Colonic mucosa (tissue), 4 donors: ENCODE measurements at regions not wholly inside any gene's neighbourhood (a gene's known extent, or its start where the extent isn't known, plus 50 kb on each side); places are given as distances from the start of the nearest gene placed in this dataset.
"Not testable (repeated sequence)": the region's sequence is repeated elsewhere in the genome, so short reads cannot be mapped to it uniquely, and the experiment has no call there.

Experiments used
- DNase-seq: peaks from one replicate; pipeline ENCODE4 v3.0.0-alpha.2; 2020
- H3K27ac ChIP-seq: fragments of 200-600 bp; one replicate; pipeline ENCODE4 v1.8.0; 2021
- H3K27me3 ChIP-seq: fragments of 200-600 bp; one replicate; pipeline ENCODE4 v1.8.0; 2021
- H3K36me3 ChIP-seq: fragments of 200-600 bp; one replicate; pipeline ENCODE4 v1.8.0; 2021
- H3K4me1 ChIP-seq: fragments of 200-600 bp; one replicate; pipeline ENCODE4 v1.8.0; 2021; ENCODE audit warnings: mild to moderate bottlenecking
- H3K4me3 ChIP-seq: fragments of 200-600 bp; one replicate; pipeline ENCODE4 v1.8.0; 2021
- H3K9ac ChIP-seq, 2 donors: one replicate each; pipeline ENCODE4 v1.7.0; 2013; ENCODE audit warnings: control low read depth in 2 of 2, low read depth in 2 of 2, low read length in 2 of 2
- H3K9me3 ChIP-seq: fragments of 200-600 bp; one replicate; pipeline ENCODE4 v1.8.0; 2021
- intact Hi-C: fragments of 100-400 bp; cut with DNase I; formaldehyde crosslinking; loops from one replicate; pipeline ENCODE4 v1.14.1; 2022
- TF ChIP-seq, protein P1 (sequence below): fragments of 200-600 bp; IDR thresholded peaks from one replicate; pipeline ENCODE4 v1.8.0; 2022; ENCODE audit warnings: antibody characterized with exemption, mild to moderate bottlenecking
- donor health status: healthy.
- donor health status: DM: no; HTN: no; CAD: no.
- donor health status: DM: no; HTN: no; CAD: no.

DNA sequence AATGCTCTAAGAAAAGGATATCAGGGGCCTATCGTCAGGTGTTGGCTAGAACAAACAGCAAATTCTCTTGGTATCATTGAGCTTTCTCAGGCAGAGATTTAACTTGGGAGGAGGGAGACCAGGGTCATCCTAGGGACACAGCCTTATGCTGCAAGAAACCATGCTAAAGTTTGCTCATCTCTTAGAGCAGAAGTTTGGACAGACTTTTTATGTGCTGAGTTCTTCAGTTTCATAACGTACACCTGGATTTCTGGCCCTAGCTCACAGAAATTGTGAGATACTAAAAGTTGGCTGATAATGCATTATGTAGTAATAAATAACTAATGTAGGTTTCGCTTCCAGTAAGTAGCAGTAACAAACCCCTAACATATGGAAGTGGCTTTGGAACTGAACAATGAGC lies 1359.8 kb upstream of the CDH9 start:
- H3K9me3 ChIP-seq, result no peaks in the 10 kb centered on the region
- intact Hi-C loops, result no loop called here
- H3K27me3 ChIP-seq, result no peaks in the 10 kb centered on the region
- no peaks in the 10 kb centered on the region for H3K36me3 ChIP-seq
- no peaks in the 10 kb centered on the region for H3K4me1 ChIP-seq
- no peak for DNase-seq
- TF ChIP-seq, protein P1, sequence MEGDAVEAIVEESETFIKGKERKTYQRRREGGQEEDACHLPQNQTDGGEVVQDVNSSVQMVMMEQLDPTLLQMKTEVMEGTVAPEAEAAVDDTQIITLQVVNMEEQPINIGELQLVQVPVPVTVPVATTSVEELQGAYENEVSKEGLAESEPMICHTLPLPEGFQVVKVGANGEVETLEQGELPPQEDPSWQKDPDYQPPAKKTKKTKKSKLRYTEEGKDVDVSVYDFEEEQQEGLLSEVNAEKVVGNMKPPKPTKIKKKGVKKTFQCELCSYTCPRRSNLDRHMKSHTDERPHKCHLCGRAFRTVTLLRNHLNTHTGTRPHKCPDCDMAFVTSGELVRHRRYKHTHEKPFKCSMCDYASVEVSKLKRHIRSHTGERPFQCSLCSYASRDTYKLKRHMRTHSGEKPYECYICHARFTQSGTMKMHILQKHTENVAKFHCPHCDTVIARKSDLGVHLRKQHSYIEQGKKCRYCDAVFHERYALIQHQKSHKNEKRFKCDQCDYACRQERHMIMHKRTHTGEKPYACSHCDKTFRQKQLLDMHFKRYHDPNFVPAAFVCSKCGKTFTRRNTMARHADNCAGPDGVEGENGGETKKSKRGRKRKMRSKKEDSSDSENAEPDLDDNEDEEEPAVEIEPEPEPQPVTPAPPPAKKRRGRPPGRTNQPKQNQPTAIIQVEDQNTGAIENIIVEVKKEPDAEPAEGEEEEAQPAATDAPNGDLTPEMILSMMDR, result no peak
- H3K27ac ChIP-seq, result no peak overlapping the region
- no peak overlapping the region for H3K9ac ChIP-seq
- H3K4me3 ChIP-seq, result no peak overlapping the region

DNA sequence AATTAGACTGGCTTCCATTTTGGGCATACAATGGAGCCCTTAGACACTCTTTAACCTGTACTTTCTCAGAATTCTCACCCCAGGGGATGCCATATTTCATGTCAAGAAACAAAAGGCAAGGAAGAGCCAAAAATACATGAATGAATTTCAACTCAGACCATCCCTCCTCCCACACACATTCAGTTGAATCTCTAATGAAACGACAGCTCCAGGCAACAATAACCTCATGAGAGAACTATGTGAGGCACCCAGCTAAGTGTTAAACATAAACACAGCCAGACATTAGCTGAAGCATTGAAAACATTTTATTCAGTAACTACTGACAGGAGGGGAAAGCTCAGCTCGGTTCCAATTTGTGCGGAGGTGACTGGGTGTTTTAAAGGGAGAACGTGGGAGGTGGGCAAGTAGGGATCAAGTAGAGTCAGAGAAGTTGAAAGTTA lies 1359.1 kb upstream of the CDH9 start:
- TF ChIP-seq, protein P1, result no peak
- H3K36me3 ChIP-seq, result no peaks in the 10 kb centered on the region
- intact Hi-C loops, result no loop called here
- no peak overlapping the region for H3K4me3 ChIP-seq
- DNase-seq, result no peak
- no peaks in the 10 kb centered on the region for H3K9me3 ChIP-seq
- no peaks in the 10 kb centered on the region for H3K4me1 ChIP-seq
- H3K9ac ChIP-seq, result no peak overlapping the region
- no peaks in the 10 kb centered on the region for H3K27me3 ChIP-seq
- no peak overlapping the region for H3K27ac ChIP-seq

DNA sequence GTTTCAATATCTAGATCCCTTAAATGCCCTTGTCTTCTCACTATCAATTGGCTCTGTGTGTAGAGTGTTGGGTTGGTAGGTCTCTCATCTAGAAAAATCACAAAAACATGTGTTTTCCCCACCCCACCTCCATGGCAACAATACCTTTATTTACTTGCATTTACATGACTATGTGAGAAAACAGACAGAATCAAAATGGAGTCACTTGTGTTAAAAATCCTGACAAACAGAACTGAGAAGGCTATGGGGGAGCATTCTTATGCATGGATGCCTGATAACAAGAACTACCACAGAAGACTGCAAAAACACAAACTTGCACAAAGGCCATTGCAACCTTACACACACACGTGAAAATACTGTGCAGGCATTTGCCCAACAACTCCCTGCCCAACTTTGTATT lies 1352.9 kb upstream of the CDH9 start:
- no peaks in the 10 kb centered on the region for H3K36me3 ChIP-seq
- DNase-seq, result no peak
- H3K9me3 ChIP-seq, result no peaks in the 10 kb centered on the region
- intact Hi-C loops, result no loop called here
- no peaks in the 10 kb centered on the region for H3K27me3 ChIP-seq
- no peaks in the 10 kb centered on the region for H3K4me1 ChIP-seq
- TF ChIP-seq, protein P1, result no peak
- no peak overlapping the region for H3K27ac ChIP-seq
- no peak overlapping the region for H3K9ac ChIP-seq
- H3K4me3 ChIP-seq, result no peak overlapping the region

DNA sequence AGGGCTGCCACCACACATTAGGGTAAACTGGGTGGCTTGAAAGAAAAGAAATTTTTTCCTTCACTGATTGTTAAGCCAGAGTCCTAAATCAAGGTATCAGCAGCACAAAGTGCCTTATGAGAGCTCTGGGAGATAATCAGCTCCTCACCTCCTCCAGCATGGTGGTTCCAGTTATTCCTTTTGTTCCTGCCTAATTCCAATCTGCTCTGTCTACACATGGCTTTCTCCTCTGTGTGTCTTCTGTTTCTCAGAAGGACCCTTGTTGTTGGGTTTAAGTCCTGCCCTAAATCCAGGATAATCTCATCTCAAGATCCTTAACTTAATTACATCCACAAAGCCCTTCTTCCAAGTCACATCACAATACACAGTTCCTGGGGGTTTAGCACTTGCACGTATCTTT lies 1352.0 kb upstream of the CDH9 start:
- H3K27ac ChIP-seq, result no peak overlapping the region
- no peaks in the 10 kb centered on the region for H3K9me3 ChIP-seq
- no peaks in the 10 kb centered on the region for H3K4me1 ChIP-seq
- no peak overlapping the region for H3K4me3 ChIP-seq
- no peak for DNase-seq
- H3K9ac ChIP-seq, result no peak overlapping the region
- H3K27me3 ChIP-seq, result no peaks in the 10 kb centered on the region
- TF ChIP-seq, protein P1, result no peak
- H3K36me3 ChIP-seq, result no peaks in the 10 kb centered on the region
- intact Hi-C loops, result no loop called here

DNA sequence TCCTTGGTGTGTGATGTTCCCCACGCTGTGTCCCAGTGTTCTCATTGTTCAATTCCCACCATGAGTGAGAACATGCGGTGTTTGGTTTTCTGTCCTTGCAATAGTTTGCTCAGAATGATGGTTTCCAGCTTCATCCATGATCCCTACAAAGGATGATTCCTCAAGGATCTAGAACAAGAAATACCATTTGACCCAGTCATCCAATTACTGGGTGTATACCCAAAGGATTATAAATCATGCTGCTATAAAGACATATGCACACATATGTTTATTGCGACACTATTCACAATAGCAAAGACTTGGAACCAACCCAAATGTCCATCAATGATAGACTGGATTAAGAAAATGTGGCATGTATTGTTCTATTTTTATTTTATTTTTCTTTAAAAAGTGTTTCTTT lies 1351.3 kb upstream of the CDH9 start:
- H3K9me3 ChIP-seq, H3K4me3 ChIP-seq, intact Hi-C loops, DNase-seq, H3K9ac ChIP-seq, H3K4me1 ChIP-seq, H3K27me3 ChIP-seq, H3K36me3 ChIP-seq, H3K27ac ChIP-seq: not testable (repeated sequence)

DNA sequence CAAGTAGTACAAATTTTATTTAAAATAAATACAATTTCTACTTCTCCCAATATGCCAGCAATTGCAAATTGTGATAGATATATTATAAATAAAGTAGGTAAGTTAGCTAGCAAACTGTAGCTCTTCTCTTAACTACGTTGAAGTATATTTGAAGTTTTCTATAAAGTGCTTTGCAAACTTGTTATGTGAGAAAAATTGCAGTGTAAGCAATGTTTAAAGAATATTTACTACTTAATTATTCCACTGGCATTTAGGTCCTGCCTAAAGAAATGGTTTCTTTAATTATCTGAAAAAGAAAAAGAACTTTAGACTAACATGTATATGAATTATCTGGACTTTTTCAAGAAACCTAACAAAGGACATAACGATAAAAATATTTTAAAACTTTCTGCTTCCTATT lies 1350.0 kb upstream of the CDH9 start:
- no peaks in the 10 kb centered on the region for H3K9me3 ChIP-seq
- H3K27ac ChIP-seq, result no peak overlapping the region
- no peak overlapping the region for H3K4me3 ChIP-seq
- intact Hi-C loops, result no loop called here
- no peaks in the 10 kb centered on the region for H3K27me3 ChIP-seq
- TF ChIP-seq, protein P1, result no peak
- H3K4me1 ChIP-seq, result no peaks in the 10 kb centered on the region
- no peak overlapping the region for H3K9ac ChIP-seq
- H3K36me3 ChIP-seq, result no peaks in the 10 kb centered on the region
- DNase-seq, result no peak
